IMR-90 (cell line): ENCODE measurements at regions not wholly inside any gene's neighbourhood (a gene's known extent, or its start where the extent isn't known, plus 50 kb on each side); places are given as distances from the start of the nearest gene placed in this dataset.

Experiments
- ATAC-seq: fragments of 200-7000 bp; cut with Tn5 transposase; 2 replicates; pipeline ENCODE4 v1.9.1; 2020; ENCODE audit warnings: low read depth, mild to moderate bottlenecking, moderate library complexity
- BruUV-seq: library from RNA; stranded (reverse); fragments of 400-500 nt; replicated peaks from 2 replicates; lab custom pipeline; 2021; lab: Mats Ljungman, UMichigan
- CTCF ChIA-PET: fragments of 300-600 bp; formaldehyde crosslinking; extraction: SDS; loops from one replicate; lab custom pipeline; 2021; ENCODE audit warnings: antibody characterized with exemption; lab: Yijun Ruan, JAX
- POLR2A ChIA-PET: fragments of 300-600 bp; sonication (Branson Sonifier 250); formaldehyde crosslinking; loops from one replicate; lab custom pipeline; 2022; ENCODE audit warnings: antibody characterized with exemption; ENCODE audit not compliant: unreplicated experiment; lab: Charles Lee
- DNase-seq: peaks from one replicate; pipeline ENCODE4 v3.0.0; 2013
- H2AFZ ChIP-seq: replicated peaks from 2 replicates; pipeline ENCODE3; 2013; ENCODE audit warnings: low read length, mild to moderate bottlenecking; ENCODE audit not compliant: poor library complexity
- H2AK5ac ChIP-seq: 2 replicates; pipeline ENCODE4 v1.6.1; 2013; ENCODE audit warnings: low read depth, low read length, inconsistent platforms
- H2AK9ac ChIP-seq: replicated peaks from 2 replicates; pipeline ENCODE3; 2013; ENCODE audit warnings: mild to moderate bottlenecking, low read depth, low read length, moderate library complexity; ENCODE audit not compliant: poor library complexity
- H2BK120ac ChIP-seq: 2 replicates; pipeline ENCODE4 v1.6.1; 2013; ENCODE audit warnings: low read depth, low read length, inconsistent platforms
- H2BK15ac ChIP-seq: 3 replicates; pipeline ENCODE4 v1.6.1; 2013; ENCODE audit warnings: low read depth, low read length, inconsistent platforms
- H2BK20ac ChIP-seq: 2 replicates; pipeline ENCODE4 v1.6.1; 2013; ENCODE audit warnings: low read depth, mild to moderate bottlenecking, inconsistent platforms, low read length, moderate library complexity
- H2BK5ac ChIP-seq: 2 replicates; pipeline ENCODE4 v1.6.1; 2013; ENCODE audit warnings: mild to moderate bottlenecking, low read depth, low read length, inconsistent platforms; ENCODE audit not compliant: poor library complexity, severe bottlenecking
- H3K14ac ChIP-seq: replicated peaks from 2 replicates; pipeline ENCODE4 v1.6.1; 2013; ENCODE audit warnings: low read depth, low read length, inconsistent platforms
- H3K18ac ChIP-seq: 2 replicates; pipeline ENCODE4 v1.6.1; 2013; ENCODE audit warnings: low read depth, low read length, control low read depth
- H3K23ac ChIP-seq: 2 replicates; pipeline ENCODE4 v1.6.1; 2013; ENCODE audit warnings: low read depth, low read length, inconsistent platforms
- H3K27ac ChIP-seq: 2 replicates; pipeline ENCODE4 v1.5.1; 2013; ENCODE audit warnings: mild to moderate bottlenecking, control low read depth, low read length; ENCODE audit not compliant: insufficient read depth
- H3K27me3 ChIP-seq: 2 replicates; pipeline ENCODE4 v1.6.1; 2013; ENCODE audit warnings: low read length; ENCODE audit not compliant: control insufficient read depth, insufficient read depth
- H3K36me3 ChIP-seq: 2 replicates; pipeline ENCODE4 v1.6.1; 2013; ENCODE audit warnings: low read length, mixed read lengths; ENCODE audit not compliant: control insufficient read depth, insufficient read depth
- H3K4ac ChIP-seq: 2 replicates; pipeline ENCODE4 v1.6.1; 2013; ENCODE audit warnings: low read depth, low read length, inconsistent platforms
- H3K4me1 ChIP-seq: 2 replicates; pipeline ENCODE4 v1.6.1; 2013; ENCODE audit warnings: low read length, mixed read lengths; ENCODE audit not compliant: control insufficient read depth, insufficient read depth
- H3K4me2 ChIP-seq: 2 replicates; pipeline ENCODE4 v1.6.1; 2013; ENCODE audit warnings: low read depth, mild to moderate bottlenecking, control low read depth, low read length, moderate library complexity
- H3K4me3 ChIP-seq: 2 replicates; pipeline ENCODE4 v1.5.1; 2013; ENCODE audit warnings: low read depth, mild to moderate bottlenecking, control low read depth, low read length, moderate library complexity; ENCODE audit not compliant: insufficient read depth
- H3K56ac ChIP-seq: 2 replicates; pipeline ENCODE4 v1.6.1; 2013; ENCODE audit warnings: low read length, inconsistent platforms; ENCODE audit not compliant: insufficient read depth; ENCODE audit errors: extremely low read depth
- H3K79me1 ChIP-seq, 2 experiments: 2 replicates each; pipeline ENCODE4 v1.6.1; 2013; ENCODE audit warnings: low read length in 2 of 2, inconsistent platforms in 1 of 2, low read depth in 1 of 2
- H3K9ac ChIP-seq: 2 replicates; pipeline ENCODE4 v1.6.1; 2013; ENCODE audit warnings: low read depth, low read length, control low read depth
- H3K9me1 ChIP-seq: 2 replicates; pipeline ENCODE4 v1.6.1; 2013; ENCODE audit warnings: low read length, inconsistent platforms; ENCODE audit not compliant: insufficient read depth
- H3K9me3 ChIP-seq: 2 replicates; pipeline ENCODE4 v1.6.1; 2013; ENCODE audit warnings: low read length; ENCODE audit not compliant: control insufficient read depth, insufficient read depth
- H4K20me1 ChIP-seq: 2 replicates; pipeline ENCODE4 v1.6.1; 2013; ENCODE audit warnings: low read length, inconsistent platforms; ENCODE audit not compliant: insufficient read depth
- H4K5ac ChIP-seq: 2 replicates; pipeline ENCODE4 v1.6.1; 2013; ENCODE audit warnings: mild to moderate bottlenecking, low read depth, low read length, control low read depth
- H4K8ac ChIP-seq, 2 experiments: 2 replicates each; pipeline ENCODE4 v1.6.1; 2013; ENCODE audit warnings: low read depth in 2 of 2, low read length in 2 of 2, control low read depth in 1 of 2, inconsistent platforms in 1 of 2
- H4K91ac ChIP-seq: 2 replicates; pipeline ENCODE4 v1.6.1; 2013; ENCODE audit warnings: low read depth, low read length, inconsistent platforms; ENCODE audit not compliant: insufficient read depth
- MAFK ChIP-seq: IDR thresholded peaks from 2 replicates; pipeline ENCODE4 v1.6.1; 2012; ENCODE audit warnings: low read depth, low read length, improper control_type of control experiment
- WGBS, 2 experiments: methylation state at CpG; one replicate each; pipeline versions ENCODE4 v1.1.5 to v1.1.7; 2013; ENCODE audit warnings: missing lambda C conversion rate in 2 of 2; ENCODE audit not compliant: insufficient read length in 1 of 2; ENCODE audit errors: extremely low coverage in 2 of 2; 5-methylcytosine and 5-hydroxymethylcytosine counted together
- dilution Hi-C: fragments of 300-500 bp; cut with HindIII; formaldehyde crosslinking; loops from one replicate; pipeline ENCODE4 v1.14.3; 2018; ENCODE audit warnings: low sequenced_read_pairs; ENCODE audit not compliant: unreplicated experiment
- in situ Hi-C: fragments of 300-500 bp; cut with MboI; formaldehyde crosslinking; loops from 3 replicates; pipeline ENCODE4 v1.14.3; 2019; ENCODE audit warnings: low sequenced_read_pairs, inconsistent platforms, mixed read lengths
- intact Hi-C: fragments of 100-400 bp; cut with micrococcal nuclease; formaldehyde crosslinking; loops from 2 replicates; pipeline ENCODE4 v1.10.0; 2022
- TF ChIP-seq, protein P1 (sequence below): conservative IDR thresholded peaks from 2 replicates; pipeline ENCODE4 v1.5.1; 2012; ENCODE audit warnings: mild to moderate bottlenecking, low read depth, low read length, improper control_type of control experiment

DNA sequence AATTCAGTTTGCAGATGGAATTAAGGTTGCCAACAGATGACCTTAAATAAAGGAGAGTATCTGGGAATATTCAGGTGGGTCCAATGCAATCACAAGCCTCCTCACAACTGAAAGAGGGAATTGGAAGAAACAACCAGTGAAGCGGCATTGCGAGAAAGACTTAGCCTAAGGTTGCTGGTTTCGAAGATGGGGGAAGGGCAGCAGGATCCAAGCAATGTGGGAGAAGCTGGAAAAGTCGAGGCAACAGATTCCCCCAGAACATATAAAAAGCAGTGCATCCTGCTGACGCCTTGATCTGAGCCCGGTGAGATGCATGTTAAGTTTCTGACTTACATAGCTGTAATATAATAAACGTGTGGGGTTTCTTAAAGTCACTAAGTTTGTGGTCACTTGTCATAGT is 162.5 kb downstream of the NDUFA10 start:
- no peak overlapping the region for H2BK120ac ChIP-seq
- H3K4me2 ChIP-seq = no peak overlapping the region
- ChIA-PET POLR2A (no interaction called here), CTCF (no interaction called here)
- no peak overlapping the region for H2AK5ac ChIP-seq
- no peak overlapping the region for H4K91ac ChIP-seq
- H3K4ac ChIP-seq = no peak overlapping the region
- ATAC-seq = no peak
- no peaks in the 10 kb centered on the region for H3K27me3 ChIP-seq
- no peak overlapping the region for H4K5ac ChIP-seq
- no peaks in the 10 kb centered on the region for H3K36me3 ChIP-seq
- H2BK5ac ChIP-seq = no peak overlapping the region
- no peak overlapping the region for H2AFZ ChIP-seq
- DNase-seq = no peak
- H3K79me1 ChIP-seq = no peaks in the 10 kb centered on the region
- H3K18ac ChIP-seq = no peak overlapping the region
- in situ Hi-C loops (no loop called here), dilution Hi-C loops (no loop called here), intact Hi-C loops (no loop called here)
- BruUV-seq = no TSS peak
- no peak overlapping the region for H3K23ac ChIP-seq
- H3K9me3 ChIP-seq = peaks cover 14% of the 10 kb centered on the region
- H3K4me3 ChIP-seq = no peak overlapping the region
- no peak overlapping the region for H3K27ac ChIP-seq
- H3K9me1 ChIP-seq = no peaks in the 10 kb centered on the region
- TF ChIP-seq, protein P1, sequence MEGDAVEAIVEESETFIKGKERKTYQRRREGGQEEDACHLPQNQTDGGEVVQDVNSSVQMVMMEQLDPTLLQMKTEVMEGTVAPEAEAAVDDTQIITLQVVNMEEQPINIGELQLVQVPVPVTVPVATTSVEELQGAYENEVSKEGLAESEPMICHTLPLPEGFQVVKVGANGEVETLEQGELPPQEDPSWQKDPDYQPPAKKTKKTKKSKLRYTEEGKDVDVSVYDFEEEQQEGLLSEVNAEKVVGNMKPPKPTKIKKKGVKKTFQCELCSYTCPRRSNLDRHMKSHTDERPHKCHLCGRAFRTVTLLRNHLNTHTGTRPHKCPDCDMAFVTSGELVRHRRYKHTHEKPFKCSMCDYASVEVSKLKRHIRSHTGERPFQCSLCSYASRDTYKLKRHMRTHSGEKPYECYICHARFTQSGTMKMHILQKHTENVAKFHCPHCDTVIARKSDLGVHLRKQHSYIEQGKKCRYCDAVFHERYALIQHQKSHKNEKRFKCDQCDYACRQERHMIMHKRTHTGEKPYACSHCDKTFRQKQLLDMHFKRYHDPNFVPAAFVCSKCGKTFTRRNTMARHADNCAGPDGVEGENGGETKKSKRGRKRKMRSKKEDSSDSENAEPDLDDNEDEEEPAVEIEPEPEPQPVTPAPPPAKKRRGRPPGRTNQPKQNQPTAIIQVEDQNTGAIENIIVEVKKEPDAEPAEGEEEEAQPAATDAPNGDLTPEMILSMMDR = no peak
- TF ChIP-seq MAFK = no peak
- H2BK20ac ChIP-seq = no peak overlapping the region
- H3K4me1 ChIP-seq = no peaks in the 10 kb centered on the region
- no peak overlapping the region for H2AK9ac ChIP-seq
- H4K20me1 ChIP-seq = no peaks in the 10 kb centered on the region
- H3K56ac ChIP-seq = no peak overlapping the region
- no CpG with 5 or more reads among the region's 7 CpGs for WGBS, 2 experiments
- no peak overlapping the region for H3K9ac ChIP-seq
- no peak overlapping the region for H4K8ac ChIP-seq
- H2BK15ac ChIP-seq = no peak overlapping the region
- no peak overlapping the region for H3K14ac ChIP-seq
